Spleen (tissue), 7 donors: ENCODE measurements at regions not wholly inside any gene's neighbourhood (a gene's known extent, or its start where the extent isn't known, plus 50 kb on each side); places are given as distances from the start of the nearest gene placed in this dataset.

ENCODE experiments used
- CTCF ChIP-seq, 11 experiments: fragments of 200-600 bp in 7 of 11; fragments of 450-650 bp in 4 of 11; sonication (generic) in 4 of 11; IDR thresholded peaks in 8 of 11; conservative IDR thresholded peaks in 3 of 11; 1 replicate in 7 of 11; 2 replicates in 4 of 11; pipeline versions ENCODE4 v1.4.0 to v1.8.0; 2016 to 2021; ENCODE audit warnings: antibody characterized with exemption in 11 of 11, inconsistent platforms in 4 of 11, mild to moderate bottlenecking in 1 of 11
- POLR2A ChIP-seq, 3 donors: fragments of 450-650 bp; IDR thresholded peaks; one replicate each; pipeline ENCODE4 v1.5.1; 2017; ENCODE audit warnings: antibody characterized with exemption in 3 of 3, mild to moderate bottlenecking in 1 of 3
- donor health status: DM: no; HTN: no; CAD: no; lungs with moderate emphysema.
- donor health status: DM: no; HTN: no; CAD: no.
- donor health status: DM: no; HTN: no; CAD: no.

GRCh38 chr4:129172181-129172580, 76.2 kb downstream of the C4orf33 start:
- TF ChIP-seq CTCF (IDR thresholded peaks at IDR 0.05 in 8 of 11, conservative IDR thresholded peaks at IDR 0.05 in 3 of 11) (no peak), POLR2A (IDR thresholded peaks at IDR 0.05) (no peak)
